H1 (cell line): ENCODE measurements at regions not wholly inside any gene's neighbourhood (a gene's known extent, or its start where the extent isn't known, plus 50 kb on each side); places are given as distances from the start of the nearest gene placed in this dataset.
A peak's percentile ranks its signal among the peaks of the same experiment; 100 is the strongest.

Experiments
- BRCA1 ChIP-seq: IDR thresholded peaks from 2 replicates; pipeline ENCODE4 v1.6.1; 2012; ENCODE audit warnings: low read depth, low read length, improper control_type of control experiment
- CHD1 ChIP-seq: IDR thresholded peaks from 2 replicates; pipeline ENCODE4 v1.6.1; 2012; ENCODE audit warnings: low read depth, low read length, improper control_type of control experiment
- CTCF ChIP-seq, 3 experiments: IDR thresholded peaks; 1 replicate in 2 of 3; 2 replicates in 1 of 3; pipeline versions ENCODE4 v1.5.1 to v1.6.1; 2011; ENCODE audit warnings: low read length in 3 of 3, mild to moderate bottlenecking in 3 of 3, inconsistent platforms in 2 of 3, low read depth in 1 of 3, moderate library complexity in 1 of 3; ENCODE audit not compliant: insufficient read depth in 1 of 3; ENCODE audit errors: control extremely low read depth in 1 of 3
- EP300 ChIP-seq, 2 experiments: IDR thresholded peaks; 1 replicate in 1 of 2; 2 replicates in 1 of 2; pipeline ENCODE4 v1.6.1; 2011 to 2012; ENCODE audit warnings: low read depth in 2 of 2, low read length in 2 of 2, mild to moderate bottlenecking in 2 of 2, borderline replicate concordance in 1 of 2, inconsistent platforms in 1 of 2, moderate library complexity in 1 of 2
- EZH2 ChIP-seq: fragments of 200-600 bp; sonication (generic); IDR thresholded peaks from 2 replicates; pipeline ENCODE4 v1.7.1; 2012; ENCODE audit warnings: low read depth, mild to moderate bottlenecking, moderate library complexity, low read length, inconsistent platforms; ENCODE audit not compliant: severe bottlenecking
- KDM5A ChIP-seq: fragments of 200-600 bp; IDR thresholded peaks from 2 replicates; pipeline ENCODE4 v1.7.1; 2012; ENCODE audit warnings: mild to moderate bottlenecking, low read length, inconsistent platforms, mixed read lengths
- MAX ChIP-seq: IDR thresholded peaks from 2 replicates; pipeline ENCODE4 v1.6.1; 2012; ENCODE audit warnings: inconsistent platforms
- POLR2AphosphoS5 ChIP-seq: IDR thresholded peaks from 2 replicates; pipeline ENCODE4 v1.6.1; 2011; ENCODE audit warnings: low read depth, low read length
- POU5F1 ChIP-seq: IDR thresholded peaks from 2 replicates; pipeline ENCODE4 v1.6.1; 2011; ENCODE audit warnings: low read depth, mild to moderate bottlenecking, low read length, moderate library complexity
- RAD21 ChIP-seq, 2 experiments: IDR thresholded peaks in 1 of 2; conservative IDR thresholded peaks in 1 of 2; 2 replicates each; pipeline ENCODE4 v1.6.1; 2011; ENCODE audit warnings: low read depth in 2 of 2, low read length in 2 of 2, improper control_type of control experiment in 1 of 2, inconsistent platforms in 1 of 2, mild to moderate bottlenecking in 1 of 2, moderate library complexity in 1 of 2
- SP1 ChIP-seq: IDR thresholded peaks from 2 replicates; pipeline ENCODE4 v1.6.1; 2011; ENCODE audit warnings: low read depth, low read length
- SP2 ChIP-seq: IDR thresholded peaks from 2 replicates; pipeline ENCODE4 v1.6.1; 2012; ENCODE audit warnings: mild to moderate bottlenecking, low read length, inconsistent platforms
- SP4 ChIP-seq: IDR thresholded peaks from 2 replicates; pipeline ENCODE4 v1.6.1; 2012; ENCODE audit warnings: low read length, inconsistent platforms
- TAF1 ChIP-seq: IDR thresholded peaks from 2 replicates; pipeline ENCODE4 v1.6.1; 2011; ENCODE audit warnings: mild to moderate bottlenecking, low read depth, low read length
- TAF7 ChIP-seq: optimal IDR thresholded peaks from 2 replicates; pipeline ENCODE3; 2011; ENCODE audit warnings: low read depth, mild to moderate bottlenecking, inconsistent platforms, low read length, moderate library complexity, borderline replicate concordance
- TEAD4 ChIP-seq: IDR thresholded peaks from 2 replicates; pipeline ENCODE4 v1.6.1; 2012; ENCODE audit warnings: low read depth, low read length, inconsistent platforms, mixed read lengths
- TF ChIP-seq, protein P1 (sequence below): IDR thresholded peaks from 2 replicates; pipeline ENCODE4 v1.6.1; 2012; ENCODE audit warnings: inconsistent platforms
- TF ChIP-seq, protein P2 (sequence below): IDR thresholded peaks from 2 replicates; pipeline ENCODE4 v1.6.1; 2011; ENCODE audit warnings: low read depth, mild to moderate bottlenecking, low read length; ENCODE audit not compliant: insufficient read depth

DNA sequence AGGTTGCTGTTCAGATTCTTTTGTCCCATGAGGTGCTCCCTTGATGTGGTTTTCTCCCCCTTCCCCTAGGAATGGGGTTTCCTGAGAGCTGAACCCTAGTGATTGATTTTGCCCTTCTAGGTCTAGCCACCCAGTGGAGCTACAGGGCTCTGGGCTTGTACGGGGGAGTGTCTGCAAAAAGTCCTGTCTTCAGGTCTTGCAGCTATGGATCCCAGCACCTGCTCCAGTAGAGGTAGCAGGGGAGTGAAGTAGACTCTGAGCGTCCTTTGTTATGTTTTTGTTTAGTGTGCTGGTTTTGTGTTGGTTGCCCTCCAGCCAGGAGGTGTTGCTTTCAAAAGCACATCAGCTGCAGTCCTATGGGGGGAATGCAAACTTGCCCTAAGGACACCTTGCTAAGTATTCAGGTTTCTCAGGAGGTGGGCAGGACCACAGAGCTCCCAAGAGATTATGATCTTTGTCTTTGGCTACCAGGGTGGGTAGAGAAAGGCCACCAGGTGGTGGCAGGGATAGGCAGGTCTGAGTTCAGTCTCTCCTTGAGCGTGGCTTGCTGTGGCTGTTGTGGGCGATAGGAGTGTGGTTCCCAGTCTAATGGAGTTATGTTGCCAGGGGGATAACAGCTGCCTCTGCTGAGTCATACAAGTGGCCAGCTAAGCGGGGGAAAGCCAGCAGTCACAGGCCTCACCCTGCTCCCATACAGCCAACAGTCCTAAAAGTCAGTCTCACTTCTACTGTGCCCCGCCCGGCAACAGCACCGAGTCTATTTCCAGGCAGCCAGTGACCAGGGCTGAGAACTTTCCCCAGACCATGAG is 92.4 kb upstream of the JCAD start (continued):
- peak in 1 of 2 experiments; percentile 13; a peak in 1 of 4 replicates for TF ChIP-seq RAD21 (IDR thresholded peaks at IDR 0.05 in 1 of 2, conservative IDR thresholded peaks at IDR 0.05 in 1 of 2; ENCODE audit: low read depth in 2 of 2, low read length in 2 of 2)
- no peak for TF ChIP-seq POLR2AphosphoS5
- 0 out of 4 replicates have a peak, but pooled peaks of 1 of the 3 experiments have one; percentile 6 for TF ChIP-seq CTCF (IDR thresholded peaks at IDR 0.05; ENCODE audit: control extremely low read depth in 1 of 3, insufficient read depth in 1 of 3, low read depth in 1 of 3, low read length in 3 of 3)
- TF ChIP-seq KDM5A, result no peak
- TF ChIP-seq BRCA1, result no peak
- no peak for TF ChIP-seq TEAD4
- TF ChIP-seq EZH2, result no peak
- no peak for TF ChIP-seq TAF1
- no peak for TF ChIP-seq SP4
- TF ChIP-seq SP1, result no peak
- no peak for TF ChIP-seq POU5F1
- TF ChIP-seq, protein P1, sequence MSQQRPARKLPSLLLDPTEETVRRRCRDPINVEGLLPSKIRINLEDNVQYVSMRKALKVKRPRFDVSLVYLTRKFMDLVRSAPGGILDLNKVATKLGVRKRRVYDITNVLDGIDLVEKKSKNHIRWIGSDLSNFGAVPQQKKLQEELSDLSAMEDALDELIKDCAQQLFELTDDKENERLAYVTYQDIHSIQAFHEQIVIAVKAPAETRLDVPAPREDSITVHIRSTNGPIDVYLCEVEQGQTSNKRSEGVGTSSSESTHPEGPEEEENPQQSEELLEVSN, result 0 out of 2 replicates have a peak, but pooled peaks have one; percentile 14
- TF ChIP-seq EP300 (IDR thresholded peaks at IDR 0.05; ENCODE audit: borderline replicate concordance in 1 of 2, low read depth in 2 of 2, low read length in 2 of 2), result no peak
- TF ChIP-seq, protein P2, sequence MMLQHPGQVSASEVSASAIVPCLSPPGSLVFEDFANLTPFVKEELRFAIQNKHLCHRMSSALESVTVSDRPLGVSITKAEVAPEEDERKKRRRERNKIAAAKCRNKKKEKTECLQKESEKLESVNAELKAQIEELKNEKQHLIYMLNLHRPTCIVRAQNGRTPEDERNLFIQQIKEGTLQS, result no peak
- TF ChIP-seq SP2, result no peak
- TF ChIP-seq MAX, result no peak
- TF ChIP-seq TAF7, result no peak
- no peak for TF ChIP-seq CHD1
